ENCODE measurements at regions not wholly inside any gene's neighbourhood (a gene's known extent, or its start where the extent isn't known, plus 50 kb on each side); places are given as distances from the start of the nearest gene placed in this dataset.

DNA sequence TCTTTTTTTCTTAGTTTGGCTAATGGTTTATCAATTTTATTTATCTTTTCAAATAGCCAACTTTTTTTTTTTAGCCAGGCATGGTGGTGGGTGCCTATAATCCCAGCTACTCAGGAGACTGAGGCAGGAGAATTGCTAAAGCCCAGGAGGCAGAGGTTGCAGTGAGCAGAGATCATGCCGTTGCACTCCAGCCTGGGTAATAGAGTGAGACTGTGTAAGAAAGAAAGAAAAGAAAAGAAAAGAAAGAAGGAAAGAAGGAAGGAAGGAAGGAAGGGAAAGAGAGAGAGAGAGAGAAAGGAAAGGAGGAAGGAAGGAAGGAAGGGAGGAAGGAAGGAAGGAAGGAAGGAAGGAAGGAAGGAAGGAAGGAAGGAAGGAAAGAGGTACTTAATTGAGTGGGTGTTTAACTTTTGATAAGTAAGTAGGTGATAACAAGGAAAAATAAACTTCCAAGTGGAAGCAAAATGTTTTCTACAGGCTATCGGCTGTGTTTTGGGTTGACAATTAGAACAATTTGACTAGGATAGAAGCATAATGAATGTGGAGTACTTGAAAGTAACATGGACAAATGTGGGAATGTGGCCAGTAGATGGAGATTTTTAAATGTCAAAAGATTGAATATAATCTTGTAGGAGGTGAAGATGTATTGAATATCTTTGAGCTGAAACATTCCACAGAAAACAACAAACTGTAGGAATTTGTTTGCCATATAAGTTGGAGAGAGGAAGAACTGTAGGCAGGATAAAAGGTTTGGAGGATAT lies 62.8 kb upstream of the MYO16 start:
- H3K27me3 Mint-ChIP-seq (ENCODE audit: insufficient read depth): no peaks in the 10 kb centered on the region
- Histone ChIP-seq H3K4me3 (ENCODE audit: low read length) (peak overlapping the region; percentile 9), H3K9me3 (ENCODE audit: control insufficient read depth, low read length) (no peaks in the 10 kb centered on the region), H3K27ac (ENCODE audit: low read depth, low read length) (no peak overlapping the region), H3K36me3 (ENCODE audit: control insufficient read depth, insufficient read depth, low read length) (no peaks in the 10 kb centered on the region), H3K4me1 (ENCODE audit: control insufficient read depth, insufficient read depth, low read length) (no peaks in the 10 kb centered on the region), H3K27me3 (ENCODE audit: control insufficient read depth, insufficient read depth, low read length, poor library complexity, severe bottlenecking) (no peaks in the 10 kb centered on the region), H3K9ac (ENCODE audit: extremely low read depth, low read length, poor library complexity, severe bottlenecking) (no peak overlapping the region)
- no peaks in the 10 kb centered on the region for H3K9me3 Mint-ChIP-seq
- H3K36me3 Mint-ChIP-seq (ENCODE audit: low read depth): no peaks in the 10 kb centered on the region
- peaks cover 16% of the 10 kb centered on the region for H3K4me1 Mint-ChIP-seq
- TF ChIP-seq, protein P1, sequence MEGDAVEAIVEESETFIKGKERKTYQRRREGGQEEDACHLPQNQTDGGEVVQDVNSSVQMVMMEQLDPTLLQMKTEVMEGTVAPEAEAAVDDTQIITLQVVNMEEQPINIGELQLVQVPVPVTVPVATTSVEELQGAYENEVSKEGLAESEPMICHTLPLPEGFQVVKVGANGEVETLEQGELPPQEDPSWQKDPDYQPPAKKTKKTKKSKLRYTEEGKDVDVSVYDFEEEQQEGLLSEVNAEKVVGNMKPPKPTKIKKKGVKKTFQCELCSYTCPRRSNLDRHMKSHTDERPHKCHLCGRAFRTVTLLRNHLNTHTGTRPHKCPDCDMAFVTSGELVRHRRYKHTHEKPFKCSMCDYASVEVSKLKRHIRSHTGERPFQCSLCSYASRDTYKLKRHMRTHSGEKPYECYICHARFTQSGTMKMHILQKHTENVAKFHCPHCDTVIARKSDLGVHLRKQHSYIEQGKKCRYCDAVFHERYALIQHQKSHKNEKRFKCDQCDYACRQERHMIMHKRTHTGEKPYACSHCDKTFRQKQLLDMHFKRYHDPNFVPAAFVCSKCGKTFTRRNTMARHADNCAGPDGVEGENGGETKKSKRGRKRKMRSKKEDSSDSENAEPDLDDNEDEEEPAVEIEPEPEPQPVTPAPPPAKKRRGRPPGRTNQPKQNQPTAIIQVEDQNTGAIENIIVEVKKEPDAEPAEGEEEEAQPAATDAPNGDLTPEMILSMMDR (conservative IDR thresholded peaks at IDR 0.05): no peak
- H3K4me3 Mint-ChIP-seq: no peak overlapping the region
- no peak overlapping the region for H3K27ac Mint-ChIP-seq
- no peak for DNase-seq
- WGBS, 2 experiments (ENCODE audit: insufficient coverage in 1 of 2, insufficient read length in 1 of 2): 87 to 93% methylated on average over 1 to 2 of the region's 2 CpGs

DNA sequence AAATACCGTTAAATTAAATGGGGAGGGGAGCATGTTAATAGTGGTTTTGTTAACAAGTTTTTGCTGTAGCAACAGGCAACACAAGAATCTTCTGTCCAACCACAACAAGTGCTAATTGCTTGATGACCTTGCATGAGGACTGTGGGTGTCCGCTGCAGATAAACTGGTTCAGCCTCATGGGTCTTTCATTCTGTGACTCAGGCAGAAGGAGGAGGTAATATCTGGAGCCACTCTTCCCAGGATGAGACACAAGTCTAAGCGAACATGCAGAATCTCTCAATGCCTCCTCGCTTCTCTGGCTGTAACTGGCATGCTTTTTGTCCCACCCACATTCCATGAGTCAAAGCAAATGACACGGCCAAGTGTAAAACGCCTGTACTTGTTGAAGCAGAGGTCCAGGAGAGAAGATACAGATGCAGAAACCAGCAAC lies 56.6 kb upstream of the MYO16 start:
- no peak overlapping the region for H3K27ac Mint-ChIP-seq
- 84 to 92% methylated on average over 6 of the region's 6 CpGs for whole genome bisulfite sequencing, 2 experiments (ENCODE audit: insufficient coverage in 1 of 2, insufficient read length in 1 of 2)
- no peak overlapping the region for H3K4me3 ChIP-seq (ENCODE audit: low read length)
- H3K9me3 ChIP-seq (ENCODE audit: control insufficient read depth, low read length): no peaks in the 10 kb centered on the region
- H3K4me1 Mint-ChIP-seq: peaks cover 7% of the 10 kb centered on the region
- H3K27me3 ChIP-seq (ENCODE audit: control insufficient read depth, insufficient read depth, low read length, poor library complexity, severe bottlenecking): no peaks in the 10 kb centered on the region
- H3K27ac ChIP-seq (ENCODE audit: low read depth, low read length): no peak overlapping the region
- H3K9ac ChIP-seq (ENCODE audit: extremely low read depth, low read length, poor library complexity, severe bottlenecking): no peak overlapping the region
- no peaks in the 10 kb centered on the region for H3K36me3 Mint-ChIP-seq (ENCODE audit: low read depth)
- TF ChIP-seq, protein P1 (conservative IDR thresholded peaks at IDR 0.05): no peak
- peaks cover 5% of the 10 kb centered on the region for H3K4me1 ChIP-seq (ENCODE audit: control insufficient read depth, insufficient read depth, low read length)
- DNase-seq: no peak
- H3K9me3 Mint-ChIP-seq: no peaks in the 10 kb centered on the region
- H3K36me3 ChIP-seq (ENCODE audit: control insufficient read depth, insufficient read depth, low read length): no peaks in the 10 kb centered on the region
- H3K4me3 Mint-ChIP-seq: no peak overlapping the region
- no peaks in the 10 kb centered on the region for H3K27me3 Mint-ChIP-seq (ENCODE audit: insufficient read depth)

DNA sequence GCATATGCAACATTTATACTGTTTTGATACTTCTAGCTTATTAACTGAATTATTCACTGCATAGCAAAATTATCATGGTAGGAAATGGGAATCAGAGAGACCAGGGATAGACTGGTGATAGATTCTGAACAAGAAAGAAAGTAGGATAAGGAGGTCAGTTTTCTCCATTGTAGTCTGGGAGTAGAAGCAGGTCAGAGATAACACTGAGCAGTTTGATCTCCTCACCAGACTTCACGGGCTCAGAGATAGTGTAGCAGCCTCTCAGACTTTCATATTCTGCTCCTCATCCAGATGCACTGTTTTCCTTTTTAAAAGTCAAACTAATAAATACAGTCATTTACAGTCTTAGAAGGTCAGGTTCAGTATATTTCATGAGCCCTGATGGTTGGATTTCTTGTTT lies 56.0 kb upstream of the MYO16 start:
- H3K9ac ChIP-seq (ENCODE audit: extremely low read depth, low read length, poor library complexity, severe bottlenecking): no peak overlapping the region
- Mint-ChIP-seq H3K36me3 (ENCODE audit: low read depth) (no peaks in the 10 kb centered on the region), H3K27me3 (ENCODE audit: insufficient read depth) (no peaks in the 10 kb centered on the region), H3K4me3 (no peak overlapping the region), H3K27ac (no peak overlapping the region), H3K9me3 (no peaks in the 10 kb centered on the region), H3K4me1 (peaks cover 5% of the 10 kb centered on the region)
- DNase-seq: no peak
- H3K36me3 ChIP-seq (ENCODE audit: control insufficient read depth, insufficient read depth, low read length): no peaks in the 10 kb centered on the region
- no peak overlapping the region for H3K27ac ChIP-seq (ENCODE audit: low read depth, low read length)
- H3K4me3 ChIP-seq (ENCODE audit: low read length): no peak overlapping the region
- no peaks in the 10 kb centered on the region for H3K9me3 ChIP-seq (ENCODE audit: control insufficient read depth, low read length)
- TF ChIP-seq, protein P1 (conservative IDR thresholded peaks at IDR 0.05): no peak
- H3K27me3 ChIP-seq (ENCODE audit: control insufficient read depth, insufficient read depth, low read length, poor library complexity, severe bottlenecking): no peaks in the 10 kb centered on the region
- H3K4me1 ChIP-seq (ENCODE audit: control insufficient read depth, insufficient read depth, low read length): peaks cover 5% of the 10 kb centered on the region
- 71 to 88% methylated on average over 1 of the region's 1 CpG for WGBS, 2 experiments (ENCODE audit: insufficient coverage in 1 of 2, insufficient read length in 1 of 2)

All from endodermal cell (in vitro differentiated cells).